HG03460 (cell line): ENCODE measurements at regions not wholly inside any gene's neighbourhood (a gene's known extent, or its start where the extent isn't known, plus 50 kb on each side); places are given as distances from the start of the nearest gene placed in this dataset.
A peak's percentile ranks its signal among the peaks of the same experiment; 100 is the strongest.

ENCODE experiments used
- ATAC-seq: cut with Tn5 transposase; IDR thresholded peaks from one replicate; pipeline ENCODE4 v1.9.1; 2021; ENCODE audit not compliant: unreplicated experiment

DNA sequence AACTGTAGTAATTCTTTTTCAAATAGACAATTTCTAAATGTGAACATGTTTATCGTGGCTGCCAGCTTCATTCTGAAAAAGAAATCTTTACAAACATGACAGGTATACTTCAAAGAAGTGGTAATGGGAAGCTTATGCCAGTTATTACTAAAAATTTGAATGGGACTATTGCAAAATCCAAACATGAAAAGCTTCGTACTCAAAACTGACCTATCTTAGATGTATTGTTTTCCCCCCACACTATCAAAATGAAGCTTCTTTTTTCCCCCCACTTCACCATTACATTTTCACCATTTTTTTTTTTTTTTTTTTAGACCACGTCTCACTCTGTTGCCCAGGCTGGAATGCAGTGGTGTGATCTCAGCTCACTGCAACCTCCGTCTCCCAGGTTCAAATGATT is 50.4 kb upstream of the SERTAD2 start:
- ATAC-seq: no peak

DNA sequence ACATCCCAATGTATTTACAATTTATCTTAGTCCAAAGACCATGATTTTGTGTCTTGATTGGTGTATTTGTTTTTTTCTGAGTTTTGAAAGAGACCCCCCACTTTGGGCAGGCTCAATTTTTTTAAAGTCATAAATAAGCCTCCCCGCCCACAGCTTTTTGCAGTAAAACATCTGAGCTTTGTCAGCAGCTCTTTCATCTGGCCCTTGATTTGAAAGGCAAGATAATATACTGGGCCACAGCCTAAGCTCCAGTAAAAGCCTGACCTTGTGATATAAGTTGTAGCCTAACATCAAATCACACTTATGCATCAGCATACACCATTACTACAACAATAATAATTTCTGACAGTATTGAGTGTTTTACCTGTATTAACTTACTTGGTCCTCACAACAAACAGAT is 51.3 kb upstream of the SERTAD2 start:
- ATAC-seq: no peak

DNA sequence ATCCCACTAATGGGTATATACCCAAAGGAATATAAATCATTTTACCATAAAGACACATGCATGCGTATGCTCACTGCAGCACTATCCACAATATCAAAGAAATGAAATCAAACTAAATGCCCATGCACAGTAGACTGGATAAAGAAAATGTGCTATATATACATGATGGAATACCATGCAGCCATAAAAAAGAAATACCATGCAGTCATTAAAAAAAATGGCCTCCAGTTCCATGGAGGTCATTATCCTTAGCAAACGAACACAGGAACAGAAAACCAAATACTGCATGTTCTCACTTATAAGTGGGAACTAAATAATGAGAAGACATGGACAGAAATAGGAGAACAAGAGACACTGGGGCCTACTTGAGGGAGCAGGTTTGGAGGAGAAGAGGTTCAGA is 53.6 kb upstream of the SERTAD2 start:
- no peak for ATAC-seq

DNA sequence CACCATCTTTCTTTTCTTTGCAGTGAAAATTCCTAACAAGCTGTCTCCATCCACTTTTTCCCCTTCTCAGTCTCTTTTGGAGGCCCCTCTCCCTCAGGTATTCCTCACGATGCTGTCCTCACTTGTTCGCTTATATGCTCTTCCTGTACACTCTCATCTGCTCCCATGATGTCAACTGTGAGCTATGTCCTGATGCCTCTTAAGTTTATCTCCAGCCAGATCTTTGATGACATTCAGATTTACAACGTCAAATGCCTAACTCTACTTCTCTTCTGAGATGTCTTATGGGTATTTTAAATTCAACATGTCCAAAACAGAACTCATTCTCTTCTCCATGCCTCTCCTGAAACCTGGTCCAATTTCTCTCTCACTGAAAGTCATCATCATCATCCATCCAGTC is 55.1 kb upstream of the SERTAD2 start:
- no peak for ATAC-seq

DNA sequence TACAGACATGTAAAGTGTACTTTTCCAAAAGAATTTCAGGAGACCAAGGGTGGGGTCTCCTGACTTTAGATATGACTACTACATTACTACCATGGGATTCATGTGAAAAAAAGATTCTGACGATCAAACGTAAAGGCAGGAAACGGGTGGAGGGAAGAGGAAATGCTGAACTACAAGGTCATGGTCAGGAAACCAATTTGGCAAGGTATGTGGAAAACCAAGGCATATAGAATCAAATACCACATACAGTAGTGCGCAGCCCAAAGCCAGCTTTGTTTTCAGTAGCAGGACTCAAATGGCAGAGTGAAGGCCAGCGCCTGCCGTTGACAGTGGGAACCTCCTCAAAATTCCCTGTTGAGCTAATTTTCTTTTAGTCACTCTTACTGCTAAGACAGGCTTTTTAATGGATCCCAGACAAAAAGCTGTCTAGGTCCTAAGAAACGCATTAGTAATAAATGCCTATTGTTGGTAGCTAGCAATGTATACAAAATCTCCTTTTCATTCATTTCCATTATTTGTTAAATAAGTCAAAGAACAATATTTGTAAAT is 57.6 kb upstream of the SERTAD2 start:
- no peak for ATAC-seq

DNA sequence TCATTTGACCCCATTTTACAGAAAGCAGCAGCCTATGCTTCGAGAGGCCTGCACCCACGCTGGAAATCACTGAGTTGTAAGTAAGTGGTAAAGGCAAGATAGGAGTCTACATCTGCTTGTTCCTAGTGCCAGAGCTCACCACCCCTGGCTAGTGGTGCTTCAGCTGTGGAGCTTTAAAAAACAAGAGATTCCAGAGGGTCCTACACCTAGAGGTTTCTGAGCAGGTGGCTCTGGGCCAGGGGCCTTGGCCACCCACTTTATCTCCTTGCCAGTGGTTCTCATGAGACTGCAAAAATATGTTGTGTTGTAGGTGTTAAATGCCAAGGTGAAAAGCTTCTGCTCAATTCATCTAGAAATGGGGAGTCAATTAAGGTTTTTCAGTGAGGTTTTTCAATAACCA is 60.0 kb upstream of the SERTAD2 start:
- no peak for ATAC-seq

DNA sequence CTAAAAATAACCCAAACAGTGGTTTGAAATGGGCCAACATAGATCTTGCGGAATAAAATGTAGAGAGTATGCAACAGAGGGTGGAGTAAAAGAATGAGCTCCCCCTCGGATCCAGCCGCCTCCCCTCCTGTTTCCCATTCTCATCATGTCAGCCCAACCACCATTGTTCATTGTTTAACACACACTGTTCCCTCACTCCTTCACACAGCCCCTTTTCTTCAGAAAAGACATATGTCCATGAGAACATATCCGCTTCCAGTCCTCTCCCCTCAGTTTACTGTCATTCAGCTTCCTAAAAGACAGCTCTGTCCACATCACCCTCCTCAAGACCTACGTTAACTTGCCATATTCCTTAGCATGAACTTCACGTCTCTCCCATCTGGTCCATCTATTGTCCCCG is 62.9 kb upstream of the SERTAD2 start:
- no peak for ATAC-seq

DNA sequence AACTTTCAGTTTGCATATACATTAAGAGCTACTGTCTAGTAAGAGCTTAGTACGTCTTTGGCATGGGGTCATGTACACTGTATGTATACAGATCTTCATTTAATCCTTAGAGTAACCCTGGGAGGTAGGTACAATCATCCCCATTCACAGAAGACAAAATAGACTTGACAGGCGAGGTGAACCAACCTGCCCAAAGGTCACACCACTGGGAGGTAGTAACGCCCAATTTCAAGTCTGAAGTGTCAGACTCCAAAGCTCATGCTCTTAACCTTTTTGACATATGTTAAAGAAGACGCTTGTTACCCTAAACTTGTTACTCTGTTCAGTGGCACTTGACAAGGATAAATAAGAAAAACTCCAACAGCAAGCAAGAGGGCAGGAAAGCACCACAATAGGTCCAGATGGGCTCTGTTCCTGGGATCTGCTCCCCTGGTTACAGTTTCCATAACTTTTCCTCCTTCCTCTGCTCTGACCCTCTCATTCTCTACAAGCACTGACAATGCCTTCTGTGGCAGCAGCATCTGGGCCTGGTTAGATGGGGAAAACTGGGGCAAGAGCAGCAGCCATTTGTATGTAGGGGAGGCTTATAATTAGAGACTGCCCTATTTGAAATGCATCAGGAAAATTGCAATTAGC is 64.7 kb upstream of the SERTAD2 start:
- no peak for ATAC-seq

DNA sequence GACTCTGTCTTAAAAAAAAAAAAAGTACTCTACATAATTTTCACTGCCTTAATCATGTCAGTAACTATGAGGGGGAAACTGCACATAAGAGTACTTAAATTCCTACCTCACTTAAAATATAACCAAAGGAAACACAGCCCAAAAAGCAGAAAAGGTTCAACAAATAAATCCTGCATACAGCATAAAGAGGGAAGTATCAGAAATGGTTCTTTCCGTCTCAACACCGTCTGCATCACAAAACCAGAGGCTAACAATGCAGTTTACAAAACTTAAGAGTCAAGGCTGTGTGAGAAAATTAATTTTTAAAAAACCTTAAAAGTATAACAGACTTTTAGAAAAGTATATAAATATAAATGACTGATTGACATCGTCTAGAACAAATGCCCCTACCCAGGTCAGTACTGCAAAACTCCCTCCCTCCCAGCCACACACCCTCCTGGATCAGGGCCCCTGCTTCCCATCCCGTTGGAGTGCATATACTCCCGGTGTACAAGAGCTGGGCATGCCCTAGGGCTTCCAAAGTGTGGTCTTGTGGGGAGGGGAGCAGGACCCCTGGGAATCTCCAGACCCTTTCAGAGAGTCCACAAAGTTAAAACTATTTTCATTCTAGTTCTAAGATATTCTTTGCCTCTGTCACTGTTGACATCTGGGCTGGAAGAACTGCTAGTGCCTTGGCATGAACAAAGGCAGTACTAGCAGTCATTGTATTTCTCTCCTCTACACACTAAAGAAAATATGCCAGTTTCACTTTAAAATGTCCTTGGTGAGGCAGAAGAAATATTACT is 67.0 kb upstream of the SERTAD2 start:
- no peak for ATAC-seq

DNA sequence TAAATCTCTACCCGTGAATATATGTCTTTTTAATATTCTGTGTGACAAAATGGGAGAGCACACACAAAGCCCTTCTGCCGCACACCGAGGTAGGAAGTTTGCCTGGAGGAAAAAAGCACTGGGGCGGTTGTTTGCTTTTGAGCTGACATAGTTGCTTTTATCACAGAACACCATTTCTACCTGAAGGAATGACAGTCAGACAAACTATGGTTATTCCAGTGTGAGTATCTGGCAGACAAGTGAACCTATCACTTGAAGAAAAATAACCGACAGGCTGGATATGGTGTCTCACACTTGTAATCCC is 67.6 kb upstream of the SERTAD2 start:
- ATAC-seq: no peak

DNA sequence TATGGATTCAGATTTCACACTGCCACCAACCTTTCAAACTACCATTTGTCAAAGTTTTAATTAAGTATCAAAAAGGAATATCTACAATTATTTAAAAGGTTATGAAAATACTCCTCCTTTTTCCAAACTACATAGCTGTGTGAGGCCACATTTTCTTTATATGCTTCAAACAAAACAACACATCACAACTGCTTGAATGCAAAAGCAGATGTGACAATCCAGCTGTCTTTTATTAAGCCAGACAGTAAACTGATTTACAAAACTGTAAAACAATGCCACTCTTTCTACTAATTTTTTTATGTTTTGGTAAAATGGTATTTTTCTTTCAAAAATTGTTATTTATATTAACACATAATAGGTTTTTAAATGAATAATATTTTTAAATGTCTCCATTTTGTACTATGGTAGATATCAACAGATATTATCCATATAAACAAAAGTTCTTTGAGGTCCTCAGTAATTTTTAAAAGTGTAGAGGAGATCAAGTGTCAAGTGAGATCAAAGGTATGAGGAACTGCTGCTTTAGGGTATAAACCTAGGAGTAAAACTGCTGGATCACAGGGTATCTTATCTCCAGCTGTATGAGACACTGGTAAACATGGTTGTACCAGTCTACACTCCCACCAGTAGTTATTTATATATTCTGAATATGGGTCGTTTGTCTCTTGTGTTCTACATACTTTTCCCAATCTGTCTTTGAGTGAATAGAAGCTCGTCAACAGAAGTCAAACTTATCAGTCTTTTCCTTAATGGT is 68.8 kb upstream of the SERTAD2 start:
- no peak for ATAC-seq

DNA sequence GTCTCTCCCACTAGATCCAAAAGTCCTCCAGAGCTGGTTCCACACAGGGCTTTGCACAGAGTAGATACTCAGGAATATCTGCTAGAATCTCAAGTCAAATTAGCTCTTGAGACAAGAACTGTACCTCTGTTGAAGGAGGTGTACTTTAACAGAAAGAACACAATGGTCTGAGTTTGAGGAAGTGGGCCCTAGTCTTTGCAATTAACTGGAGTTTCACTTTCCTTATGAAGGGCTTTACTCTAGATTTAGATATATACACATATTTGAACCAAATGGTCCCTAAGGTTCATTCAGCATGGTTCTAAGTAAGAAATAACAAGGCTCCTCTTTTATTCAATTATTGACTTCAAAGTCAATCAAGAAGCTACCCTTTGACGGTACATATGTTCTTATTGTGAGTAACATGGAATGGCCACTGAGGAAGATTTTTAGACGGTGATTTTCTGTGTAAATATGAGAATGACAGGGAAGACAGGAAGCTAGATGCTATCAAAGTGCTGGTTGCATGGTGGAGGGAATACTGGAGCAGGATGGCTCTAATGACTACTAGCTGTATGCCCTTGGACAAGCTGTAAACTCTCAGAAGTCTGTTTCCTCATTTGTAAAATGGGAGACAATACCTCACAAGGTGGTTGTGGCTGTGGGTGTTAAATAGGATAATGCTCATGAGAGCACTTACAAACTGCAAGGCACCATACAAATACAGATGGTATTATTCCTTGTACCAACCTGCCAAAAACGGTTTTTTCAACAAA is 73.5 kb upstream of the SERTAD2 start:
- peak; percentile 83 for ATAC-seq

DNA sequence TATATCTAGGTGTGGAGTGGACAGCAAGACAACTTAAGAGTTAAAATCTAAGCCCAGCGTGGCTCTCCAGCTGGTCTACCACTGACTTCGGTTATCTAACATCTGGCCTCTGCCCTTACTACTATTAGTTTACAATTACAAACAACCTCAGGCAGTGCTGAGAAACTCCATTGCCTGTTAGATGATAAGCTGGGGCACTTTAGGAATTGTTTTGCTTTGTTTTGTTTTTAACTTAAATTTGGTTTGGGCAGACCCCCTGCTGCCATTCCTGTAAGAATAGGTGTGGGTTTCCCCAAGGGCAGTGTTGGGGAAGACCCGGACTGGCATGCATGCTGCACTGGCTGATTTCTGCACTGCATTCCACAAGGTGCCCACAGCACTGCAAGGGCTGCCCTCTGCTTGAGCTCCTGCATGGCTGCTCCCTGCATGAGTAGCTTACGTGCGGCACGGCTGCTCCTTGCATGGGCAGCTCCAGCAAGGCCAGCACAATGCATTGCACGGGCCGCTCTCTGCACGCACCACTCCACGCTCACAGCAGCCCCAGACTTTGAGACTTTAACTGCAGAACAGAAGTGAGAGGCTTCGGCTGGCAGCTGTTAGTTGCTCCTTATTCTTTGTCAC is 74.2 kb upstream of the SERTAD2 start:
- ATAC-seq: no peak

DNA sequence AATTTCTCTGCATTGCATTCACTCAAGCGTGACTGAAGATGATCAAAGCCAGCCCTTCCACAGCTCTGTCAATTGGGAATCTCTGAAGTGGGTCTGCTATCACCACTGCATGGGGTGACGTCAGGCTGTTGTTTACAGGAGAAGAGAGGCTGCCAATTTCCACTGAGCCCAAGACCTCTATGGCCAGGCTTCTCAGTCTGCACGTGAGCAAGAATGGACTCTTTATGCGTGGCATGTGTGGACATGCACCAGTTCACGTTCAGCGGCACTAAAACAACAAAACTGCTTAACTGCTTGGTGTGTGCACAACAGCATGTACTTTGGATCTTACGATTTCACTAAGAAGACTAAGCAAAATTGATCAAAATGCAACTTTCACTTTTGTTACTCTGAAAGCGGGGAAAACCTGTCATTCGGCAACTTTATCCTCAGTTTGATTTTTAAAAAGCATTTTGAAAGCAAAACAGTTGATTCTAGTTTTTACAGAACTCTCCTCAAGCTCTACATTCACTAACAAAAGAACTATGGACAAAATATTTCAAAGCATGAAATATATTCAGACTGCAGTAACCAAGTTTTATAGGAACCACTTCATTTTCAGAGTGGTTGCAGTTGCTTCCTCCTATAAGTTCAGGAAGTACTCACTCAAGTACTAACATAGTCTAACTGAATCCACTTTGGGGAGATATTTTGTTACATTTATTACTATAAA is 77.0 kb upstream of the SERTAD2 start:
- ATAC-seq: no peak

DNA sequence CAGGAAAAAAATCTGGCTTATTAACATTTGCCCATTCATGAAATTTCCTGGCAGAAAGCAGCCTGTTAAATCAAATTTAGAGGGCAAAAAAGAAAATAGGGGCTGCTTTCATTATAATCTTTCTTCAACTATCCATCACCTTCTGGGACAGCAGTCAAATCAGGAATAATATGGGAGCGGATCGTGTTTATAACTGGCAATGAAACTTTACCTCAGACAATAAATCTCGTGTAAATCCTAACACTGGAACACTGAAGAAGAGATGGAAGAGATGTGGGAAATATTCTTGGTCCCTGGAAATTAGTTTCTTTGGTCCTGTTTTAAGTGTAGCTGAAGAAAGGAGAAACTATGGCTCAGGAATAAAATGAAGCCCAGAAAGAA is 77.5 kb upstream of the SERTAD2 start:
- no peak for ATAC-seq

DNA sequence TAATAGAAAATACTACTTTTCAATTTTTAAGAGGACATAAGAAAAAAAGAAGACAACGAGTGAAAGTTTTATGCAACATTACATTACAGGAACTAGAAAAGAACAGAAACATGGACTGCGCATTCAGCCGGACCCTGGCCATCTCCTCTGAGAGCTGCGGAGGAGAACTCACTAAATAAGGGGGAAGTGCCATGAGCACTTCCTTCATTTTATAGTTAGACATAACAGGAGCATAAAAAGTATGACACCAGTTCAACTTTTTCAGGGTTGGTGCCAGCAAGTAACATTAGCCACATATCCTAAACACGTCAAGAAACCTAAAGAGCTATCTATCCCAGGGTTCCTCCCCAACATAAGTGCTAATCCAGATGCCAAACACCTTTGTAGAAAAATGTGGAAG is 78.0 kb upstream of the SERTAD2 start:
- ATAC-seq: no peak

DNA sequence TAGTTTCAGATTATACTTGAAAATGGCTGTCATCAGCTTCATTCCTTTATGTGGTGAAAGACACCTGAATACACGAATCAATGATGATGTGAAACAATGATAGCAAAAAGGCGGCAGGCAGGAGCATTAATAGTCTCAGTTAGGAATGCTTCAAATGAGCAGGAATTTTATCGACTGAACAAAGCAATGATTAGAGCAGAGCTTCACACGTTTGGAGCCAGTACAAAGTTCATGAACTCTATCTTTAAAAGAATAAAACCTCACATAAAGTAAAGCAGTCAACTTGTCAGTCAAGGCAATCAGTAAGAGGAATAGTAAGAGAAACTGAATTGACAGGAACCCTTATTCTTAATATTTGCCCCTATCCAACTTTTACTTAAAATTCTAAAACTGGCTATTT is 78.4 kb upstream of the SERTAD2 start:
- ATAC-seq: no peak

DNA sequence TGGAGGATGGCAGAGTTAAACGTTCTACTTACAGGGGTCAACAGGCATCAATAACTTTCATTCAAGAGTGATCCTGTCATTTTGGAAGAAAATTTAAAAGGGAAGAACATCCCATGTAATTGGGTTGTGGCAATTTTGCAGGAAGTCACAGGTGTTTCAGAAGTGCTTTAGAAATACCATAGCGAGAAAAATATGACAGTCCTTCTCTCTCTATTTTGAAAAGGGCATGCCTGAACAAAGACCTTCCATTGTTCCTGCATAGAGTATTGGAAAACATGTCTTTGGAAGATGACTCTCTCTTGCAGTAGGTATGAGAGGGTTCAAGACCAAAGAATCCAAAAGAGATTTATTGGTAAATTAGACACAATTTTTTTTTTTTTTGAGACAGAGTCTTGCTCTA is 81.8 kb upstream of the SERTAD2 start:
- no peak for ATAC-seq

DNA sequence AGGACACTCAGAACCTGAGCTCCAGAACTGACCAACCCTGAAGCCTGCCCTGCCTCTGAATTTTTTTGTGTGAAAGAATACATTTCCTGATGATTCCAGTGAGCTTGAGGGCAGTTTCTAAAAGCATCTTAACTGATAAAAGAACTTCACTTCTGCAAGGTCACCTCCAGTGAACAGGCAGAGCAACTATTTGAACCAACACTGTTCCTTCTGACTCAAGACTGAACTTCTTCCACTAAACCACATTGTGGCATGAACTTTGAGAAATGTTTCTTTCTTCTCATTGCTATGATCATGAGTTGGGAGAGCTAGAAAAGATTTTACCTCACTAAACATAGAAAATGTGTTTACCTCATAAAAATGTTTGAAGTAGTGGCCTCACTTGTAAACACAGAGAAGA is 83.8 kb upstream of the SERTAD2 start:
- ATAC-seq: peak; percentile 72

DNA sequence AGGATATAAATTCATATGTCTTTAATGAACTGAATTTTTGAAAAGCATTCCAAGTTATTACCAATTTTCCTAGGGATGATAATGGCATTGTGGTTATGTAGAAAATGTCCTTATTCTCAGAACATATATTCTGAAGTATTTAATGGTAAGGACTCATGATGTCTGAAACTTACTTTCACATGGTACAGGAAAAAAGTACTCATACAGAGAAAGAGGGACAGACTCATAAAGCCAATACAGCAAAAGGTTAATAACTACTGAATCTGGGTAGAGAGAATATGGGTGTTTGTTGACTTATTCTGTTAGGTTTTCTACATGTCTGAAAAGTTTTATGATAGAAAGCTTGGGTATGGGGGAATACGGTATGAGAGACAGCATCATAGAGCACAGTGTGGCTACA is 84.3 kb upstream of the SERTAD2 start:
- no peak for ATAC-seq
